Liver (tissue), 7 donors: ENCODE measurements at regions not wholly inside any gene's neighbourhood (a gene's known extent, or its start where the extent isn't known, plus 50 kb on each side); places are given as distances from the start of the nearest gene placed in this dataset.

Source experiments
- DNase-seq: peaks from one replicate; pipeline ENCODE4 v3.0.0-alpha.2; 2017; ENCODE audit warnings: low spot score
- H3K27ac ChIP-seq, 2 donors: one replicate each; pipeline ENCODE4 v1.7.0; 2013; ENCODE audit warnings: inconsistent platforms in 2 of 2, low read length in 2 of 2, control low read depth in 1 of 2, low read depth in 1 of 2, mild to moderate bottlenecking in 1 of 2
- H3K27me3 ChIP-seq, 4 donors: one replicate each; pipeline versions ENCODE4 v1.6.1 to v1.7.0; 2013; ENCODE audit warnings: low read length in 3 of 4, inconsistent platforms in 1 of 4, mild to moderate bottlenecking in 1 of 4, moderate library complexity in 1 of 4; ENCODE audit not compliant: control insufficient read depth in 4 of 4, insufficient read depth in 4 of 4
- H3K36me3 ChIP-seq, 4 donors: one replicate each; pipeline versions ENCODE4 v1.6.1 to v1.7.0; 2013; ENCODE audit warnings: low read length in 3 of 4, mild to moderate bottlenecking in 3 of 4, low read depth in 1 of 4, moderate library complexity in 1 of 4; ENCODE audit not compliant: control insufficient read depth in 4 of 4, insufficient read depth in 3 of 4
- H3K4me1 ChIP-seq, 4 donors: one replicate each; pipeline versions ENCODE4 v1.6.1 to v1.7.0; 2013; ENCODE audit warnings: low read length in 3 of 4, mild to moderate bottlenecking in 3 of 4, moderate library complexity in 1 of 4; ENCODE audit not compliant: control insufficient read depth in 4 of 4, insufficient read depth in 4 of 4
- H3K4me3 ChIP-seq, 3 donors: one replicate each; pipeline versions ENCODE4 v1.6.1 to v1.7.0; 2013; ENCODE audit warnings: low read length in 3 of 3, control low read depth in 1 of 3, low read depth in 1 of 3, mild to moderate bottlenecking in 1 of 3
- H3K9ac ChIP-seq, 2 donors: one replicate each; pipeline ENCODE4 v1.7.0; 2013; ENCODE audit warnings: low read length in 2 of 2, mild to moderate bottlenecking in 2 of 2, moderate library complexity in 2 of 2, control low read depth in 1 of 2, low read depth in 1 of 2
- H3K9me3 ChIP-seq, 4 donors: one replicate each; pipeline versions ENCODE4 v1.6.1 to v1.7.0; 2013; ENCODE audit warnings: low read length in 3 of 4; ENCODE audit not compliant: control insufficient read depth in 4 of 4
- FOXA1 ChIP-seq: IDR thresholded peaks from 2 replicates; pipeline ENCODE4 v1.6.1; 2016; ENCODE audit warnings: antibody characterized with exemption
- GABPA ChIP-seq, 2 donors: IDR thresholded peaks in 1 of 2; conservative IDR thresholded peaks in 1 of 2; 2 replicates each; pipeline ENCODE4 v1.6.1; 2016; ENCODE audit warnings: antibody characterized with exemption in 2 of 2, mild to moderate bottlenecking in 1 of 2, moderate library complexity in 1 of 2
- HNF4A ChIP-seq, 2 donors: conservative IDR thresholded peaks; 2 replicates each; pipeline ENCODE4 v1.6.1; 2016; ENCODE audit warnings: antibody characterized with exemption in 2 of 2, mild to moderate bottlenecking in 2 of 2
- HNF4G ChIP-seq: IDR thresholded peaks from 2 replicates; pipeline ENCODE4 v1.6.1; 2016; ENCODE audit warnings: antibody characterized with exemption
- JUND ChIP-seq, 2 donors: IDR thresholded peaks; 2 replicates each; pipeline ENCODE4 v1.6.1; 2016; ENCODE audit warnings: antibody characterized with exemption in 2 of 2
- RXRA ChIP-seq, 2 donors: IDR thresholded peaks; 2 replicates each; pipeline ENCODE4 v1.6.1; 2017 to 2018; ENCODE audit warnings: antibody characterized with exemption in 2 of 2, mild to moderate bottlenecking in 1 of 2
- SP1 ChIP-seq: IDR thresholded peaks from 2 replicates; pipeline ENCODE4 v1.6.1; 2018; ENCODE audit warnings: antibody characterized with exemption, mild to moderate bottlenecking
- TAF1 ChIP-seq: conservative IDR thresholded peaks from 2 replicates; pipeline ENCODE4 v1.6.1; 2016; ENCODE audit warnings: antibody characterized with exemption, mild to moderate bottlenecking
- YY1 ChIP-seq: IDR thresholded peaks from 2 replicates; pipeline ENCODE4 v1.6.1; 2016; ENCODE audit warnings: antibody characterized with exemption, mild to moderate bottlenecking
- WGBS: extraction: QIAGEN DNeasy Blood & Tissue Kit; methylation state at CpG from one replicate; pipeline ENCODE4 v1.1.7; 2013; 5-methylcytosine and 5-hydroxymethylcytosine counted together
- TF ChIP-seq, protein P1 (sequence below): IDR thresholded peaks from 2 replicates; pipeline ENCODE4 v1.6.1; 2016; ENCODE audit warnings: antibody characterized with exemption, mild to moderate bottlenecking
- TF ChIP-seq, protein P2 (sequence below): IDR thresholded peaks from 2 replicates; pipeline ENCODE4 v1.6.1; 2016; ENCODE audit warnings: antibody characterized with exemption
- donor health status: healthy.
- donor health status: healthy.
- donor health status: healthy.
- donor health status: healthy.

- WGBS: 55% methylated on average over 3 of the region's 3 CpGs
- Histone ChIP-seq H3K9ac (no peak overlapping the region), H3K4me3 (no peak overlapping the region), H3K4me1 (no peaks in the 10 kb centered on the region), H3K36me3 (no peaks in the 10 kb centered on the region), H3K9me3 (no peaks in the 10 kb centered on the region), H3K27me3 (no peaks in the 10 kb centered on the region), H3K27ac (no peak overlapping the region)
- TF ChIP-seq HNF4G (no peak), YY1 (no peak), JUND (IDR thresholded peaks at IDR 0.05) (no peak), FOXA1 (no peak)
- TF ChIP-seq, protein P1, sequence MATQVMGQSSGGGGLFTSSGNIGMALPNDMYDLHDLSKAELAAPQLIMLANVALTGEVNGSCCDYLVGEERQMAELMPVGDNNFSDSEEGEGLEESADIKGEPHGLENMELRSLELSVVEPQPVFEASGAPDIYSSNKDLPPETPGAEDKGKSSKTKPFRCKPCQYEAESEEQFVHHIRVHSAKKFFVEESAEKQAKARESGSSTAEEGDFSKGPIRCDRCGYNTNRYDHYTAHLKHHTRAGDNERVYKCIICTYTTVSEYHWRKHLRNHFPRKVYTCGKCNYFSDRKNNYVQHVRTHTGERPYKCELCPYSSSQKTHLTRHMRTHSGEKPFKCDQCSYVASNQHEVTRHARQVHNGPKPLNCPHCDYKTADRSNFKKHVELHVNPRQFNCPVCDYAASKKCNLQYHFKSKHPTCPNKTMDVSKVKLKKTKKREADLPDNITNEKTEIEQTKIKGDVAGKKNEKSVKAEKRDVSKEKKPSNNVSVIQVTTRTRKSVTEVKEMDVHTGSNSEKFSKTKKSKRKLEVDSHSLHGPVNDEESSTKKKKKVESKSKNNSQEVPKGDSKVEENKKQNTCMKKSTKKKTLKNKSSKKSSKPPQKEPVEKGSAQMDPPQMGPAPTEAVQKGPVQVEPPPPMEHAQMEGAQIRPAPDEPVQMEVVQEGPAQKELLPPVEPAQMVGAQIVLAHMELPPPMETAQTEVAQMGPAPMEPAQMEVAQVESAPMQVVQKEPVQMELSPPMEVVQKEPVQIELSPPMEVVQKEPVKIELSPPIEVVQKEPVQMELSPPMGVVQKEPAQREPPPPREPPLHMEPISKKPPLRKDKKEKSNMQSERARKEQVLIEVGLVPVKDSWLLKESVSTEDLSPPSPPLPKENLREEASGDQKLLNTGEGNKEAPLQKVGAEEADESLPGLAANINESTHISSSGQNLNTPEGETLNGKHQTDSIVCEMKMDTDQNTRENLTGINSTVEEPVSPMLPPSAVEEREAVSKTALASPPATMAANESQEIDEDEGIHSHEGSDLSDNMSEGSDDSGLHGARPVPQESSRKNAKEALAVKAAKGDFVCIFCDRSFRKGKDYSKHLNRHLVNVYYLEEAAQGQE: no peak
- DNase-seq: no peak
Measured at GRCh38 chr15:95549168-95549738, 781.2 kb upstream of the NR2F2 start.

DNA sequence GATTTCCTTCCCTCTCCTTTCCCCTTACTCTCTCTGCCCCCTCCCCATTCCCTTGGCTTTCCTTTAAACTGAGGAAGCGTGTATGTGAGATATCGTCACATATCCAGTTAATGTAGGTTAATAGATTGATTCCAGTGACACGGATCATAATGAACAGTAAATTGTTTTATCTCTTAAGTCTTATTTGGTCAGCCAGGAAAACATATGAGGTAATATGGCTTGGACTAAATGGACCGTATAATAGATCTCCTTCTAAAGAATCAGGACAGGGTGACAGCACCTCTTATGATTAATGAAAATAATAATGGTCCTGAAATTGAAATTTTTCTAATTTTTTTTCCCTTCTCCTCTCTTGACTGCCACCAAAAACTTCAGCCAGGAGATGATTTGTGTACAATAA is 779.8 kb upstream of the NR2F2 start:
- Histone ChIP-seq H3K27me3 (no peaks in the 10 kb centered on the region), H3K9me3 (no peaks in the 10 kb centered on the region), H3K27ac (no peak overlapping the region), H3K9ac (no peak overlapping the region), H3K36me3 (no peaks in the 10 kb centered on the region), H3K4me3 (no peak overlapping the region), H3K4me1 (no peaks in the 10 kb centered on the region)
- no peak for TF ChIP-seq HNF4A (conservative IDR thresholded peaks at IDR 0.05)
- no peak for TF ChIP-seq TAF1
- TF ChIP-seq, protein P1: no peak
- no peak for TF ChIP-seq RXRA (IDR thresholded peaks at IDR 0.05)
- TF ChIP-seq GABPA (IDR thresholded peaks at IDR 0.05 in 1 of 2, conservative IDR thresholded peaks at IDR 0.05 in 1 of 2): no peak
- TF ChIP-seq FOXA1: no peak
- TF ChIP-seq, protein P2, sequence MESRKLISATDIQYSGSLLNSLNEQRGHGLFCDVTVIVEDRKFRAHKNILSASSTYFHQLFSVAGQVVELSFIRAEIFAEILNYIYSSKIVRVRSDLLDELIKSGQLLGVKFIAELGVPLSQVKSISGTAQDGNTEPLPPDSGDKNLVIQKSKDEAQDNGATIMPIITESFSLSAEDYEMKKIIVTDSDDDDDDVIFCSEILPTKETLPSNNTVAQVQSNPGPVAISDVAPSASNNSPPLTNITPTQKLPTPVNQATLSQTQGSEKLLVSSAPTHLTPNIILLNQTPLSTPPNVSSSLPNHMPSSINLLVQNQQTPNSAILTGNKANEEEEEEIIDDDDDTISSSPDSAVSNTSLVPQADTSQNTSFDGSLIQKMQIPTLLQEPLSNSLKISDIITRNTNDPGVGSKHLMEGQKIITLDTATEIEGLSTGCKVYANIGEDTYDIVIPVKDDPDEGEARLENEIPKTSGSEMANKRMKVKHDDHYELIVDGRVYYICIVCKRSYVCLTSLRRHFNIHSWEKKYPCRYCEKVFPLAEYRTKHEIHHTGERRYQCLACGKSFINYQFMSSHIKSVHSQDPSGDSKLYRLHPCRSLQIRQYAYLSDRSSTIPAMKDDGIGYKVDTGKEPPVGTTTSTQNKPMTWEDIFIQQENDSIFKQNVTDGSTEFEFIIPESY: no peak
- TF ChIP-seq SP1: no peak
- DNase-seq: no peak
- WGBS: 90% methylated on average over 4 of the region's 4 CpGs
